LHCN-M2 (cell line): ENCODE measurements at regions not wholly inside any gene's neighbourhood (a gene's known extent, or its start where the extent isn't known, plus 50 kb on each side); places are given as distances from the start of the nearest gene placed in this dataset.

ENCODE experiments used
- DNase-seq: peaks from one replicate; pipeline ENCODE4 v3.0.0-alpha.2; 2012; ENCODE audit warnings: low read depth

GRCh38 chr10:78703593-78703992, 365.2 kb upstream of the ZMIZ1 start:
- no peak for DNase-seq

- no peak for DNase-seq
Measured at GRCh38 chr10:78706256-78706655, 362.5 kb upstream of the ZMIZ1 start.

- no peak for DNase-seq
Measured at GRCh38 chr10:78706726-78707540, 361.8 kb upstream of the ZMIZ1 start.

- no peak for DNase-seq
Measured at GRCh38 chr10:78707745-78708144, 361.0 kb upstream of the ZMIZ1 start.

GRCh38 chr10:78712147-78712546, 356.6 kb upstream of the ZMIZ1 start:
- no peak for DNase-seq

GRCh38 chr10:78713659-78714058, 355.1 kb upstream of the ZMIZ1 start:
- DNase-seq, result no peak

- DNase-seq, result no peak
Measured at GRCh38 chr10:78714225-78714624, 354.5 kb upstream of the ZMIZ1 start.

- DNase-seq, result no peak
Measured at GRCh38 chr10:78715435-78715834, 353.3 kb upstream of the ZMIZ1 start.

- no peak for DNase-seq
Measured at GRCh38 chr10:78716043-78716660, 352.6 kb upstream of the ZMIZ1 start.

GRCh38 chr10:78717200-78717599, 351.6 kb upstream of the ZMIZ1 start:
- DNase-seq, result peak; percentile 45

- no peak for DNase-seq
Measured at GRCh38 chr10:78718032-78718572, 350.7 kb upstream of the ZMIZ1 start.

GRCh38 chr10:78719276-78719675, 349.5 kb upstream of the ZMIZ1 start:
- no peak for DNase-seq

GRCh38 chr10:78720091-78720490, 348.7 kb upstream of the ZMIZ1 start:
- no peak for DNase-seq

- no peak for DNase-seq
Measured at GRCh38 chr10:78721231-78721630, 347.5 kb upstream of the ZMIZ1 start.

- DNase-seq, result no peak
Measured at GRCh38 chr10:78724846-78725245, 343.9 kb upstream of the ZMIZ1 start.

GRCh38 chr10:78726171-78726570, 342.6 kb upstream of the ZMIZ1 start:
- no peak for DNase-seq

- no peak for DNase-seq
Measured at GRCh38 chr10:78727251-78727650, 341.5 kb upstream of the ZMIZ1 start.

- DNase-seq, result no peak
Measured at GRCh38 chr10:78727728-78728127, 341.0 kb upstream of the ZMIZ1 start.

GRCh38 chr10:78728176-78728575, 340.6 kb upstream of the ZMIZ1 start:
- no peak for DNase-seq

GRCh38 chr10:78729366-78729765, 339.4 kb upstream of the ZMIZ1 start:
- DNase-seq, result no peak

GRCh38 chr10:78729800-78730199, 339.0 kb upstream of the ZMIZ1 start:
- no peak for DNase-seq

GRCh38 chr10:78730754-78731153, 338.0 kb upstream of the ZMIZ1 start:
- DNase-seq, result no peak

GRCh38 chr10:78731675-78732074, 337.1 kb upstream of the ZMIZ1 start:
- no peak for DNase-seq
